ENCODE measurements at regions not wholly inside any gene's neighbourhood (a gene's known extent, or its start where the extent isn't known, plus 50 kb on each side); places are given as distances from the start of the nearest gene placed in this dataset.

GRCh38 chr10:128873411-128874054 is 593.5 kb upstream of the MGMT start:
- no peaks in the 10 kb centered on the region for H3K9me3 Mint-ChIP-seq
- no peak overlapping the region for H3K27ac Mint-ChIP-seq
- ATAC-seq (no peak), DNase-seq (ENCODE audit: low spot score in 2 of 2) (no peak)
- no peaks in the 10 kb centered on the region for H3K36me3 Mint-ChIP-seq

- ATAC-seq (no peak), DNase-seq (ENCODE audit: low spot score in 2 of 2) (no peak)
- Mint-ChIP-seq H3K27ac (no peak overlapping the region), H3K9me3 (no peaks in the 10 kb centered on the region), H3K36me3 (no peaks in the 10 kb centered on the region)
Observed at GRCh38 chr10:128874331-128874730, 592.7 kb upstream of the MGMT start.

DNA sequence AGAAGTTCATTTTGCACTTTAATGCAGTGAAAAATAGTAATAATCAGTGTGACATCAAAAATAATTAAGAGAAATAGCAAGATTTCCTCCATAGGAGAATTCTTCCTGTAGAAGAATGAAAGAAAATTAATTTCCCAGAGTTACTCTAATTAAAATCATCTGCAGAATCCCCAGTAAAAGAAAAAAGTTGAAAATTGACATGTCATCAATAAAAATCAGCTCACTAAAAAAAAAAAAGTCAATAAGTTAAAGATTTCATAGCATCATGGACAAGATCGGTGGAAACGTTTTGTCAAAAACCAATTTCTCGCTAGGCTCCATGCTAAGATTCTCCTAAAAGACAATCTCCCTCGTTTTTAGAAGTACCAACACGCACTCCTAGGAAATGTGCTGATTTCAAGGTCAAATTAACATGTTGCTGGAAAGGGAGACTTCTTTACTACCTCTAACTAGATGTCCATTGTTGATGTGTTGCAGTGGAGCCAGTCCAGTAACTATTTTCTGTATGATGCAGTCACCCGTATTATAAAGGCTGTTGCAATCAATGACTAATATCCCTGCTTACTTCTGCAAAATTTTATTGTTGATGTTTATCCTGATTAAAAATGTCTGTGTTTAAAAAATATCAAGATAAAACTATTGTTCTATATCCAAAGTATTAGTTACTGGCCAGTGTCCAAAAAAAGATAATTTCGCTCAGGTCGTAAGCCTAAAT is 591.9 kb upstream of the MGMT start:
- no peaks in the 10 kb centered on the region for H3K36me3 Mint-ChIP-seq
- DNase-seq (ENCODE audit: low spot score in 2 of 2) = no peak
- no peak for ATAC-seq
- no peaks in the 10 kb centered on the region for H3K9me3 Mint-ChIP-seq
- H3K27ac Mint-ChIP-seq = no peak overlapping the region

GRCh38 chr10:128875956-128876736 is 590.9 kb upstream of the MGMT start:
- no peak for ATAC-seq
- peaks cover 0 to 4% of the 10 kb centered on the region in 2 donors for H3K9me3 Mint-ChIP-seq
- DNase-seq (ENCODE audit: low spot score in 2 of 2) = no peak
- H3K27ac Mint-ChIP-seq = no peak overlapping the region
- peaks cover 0 to 4% of the 10 kb centered on the region in 2 donors for H3K36me3 Mint-ChIP-seq

- ATAC-seq = no peak
- DNase-seq (ENCODE audit: low spot score in 2 of 2) = no peak
- H3K27ac Mint-ChIP-seq = no peak overlapping the region
- H3K9me3 Mint-ChIP-seq = peaks cover 0 to 8% of the 10 kb centered on the region in 2 donors
- H3K36me3 Mint-ChIP-seq = peaks cover 0 to 5% of the 10 kb centered on the region in 2 donors
Observed at GRCh38 chr10:128877141-128877540, 589.9 kb upstream of the MGMT start.

- no peak for ATAC-seq
- H3K9me3 Mint-ChIP-seq = peaks cover 0 to 8% of the 10 kb centered on the region in 2 donors
- no peak overlapping the region for H3K27ac Mint-ChIP-seq
- peaks cover 0 to 5% of the 10 kb centered on the region in 2 donors for H3K36me3 Mint-ChIP-seq
- no peak for DNase-seq (ENCODE audit: low spot score in 2 of 2)
Observed at GRCh38 chr10:128877936-128878335, 589.1 kb upstream of the MGMT start.

- Mint-ChIP-seq H3K9me3 (peaks cover 0 to 8% of the 10 kb centered on the region in 2 donors), H3K36me3 (peaks cover 0 to 5% of the 10 kb centered on the region in 2 donors), H3K27ac (no peak overlapping the region)
- DNase-seq (ENCODE audit: low spot score in 2 of 2) (no peak), ATAC-seq (no peak)
Observed at GRCh38 chr10:128879030-128879429, 588.0 kb upstream of the MGMT start.

GRCh38 chr10:128879441-128880140 is 587.5 kb upstream of the MGMT start:
- Mint-ChIP-seq H3K36me3 (peaks cover 0 to 5% of the 10 kb centered on the region in 2 donors), H3K27ac (no peak overlapping the region), H3K9me3 (peaks cover 0 to 8% of the 10 kb centered on the region in 2 donors)
- DNase-seq (ENCODE audit: low spot score in 2 of 2) (no peak), ATAC-seq (no peak)

GRCh38 chr10:128880159-128880725 is 586.8 kb upstream of the MGMT start:
- ATAC-seq = no peak
- no peak for DNase-seq (ENCODE audit: low spot score in 2 of 2)
- Mint-ChIP-seq H3K27ac (no peak overlapping the region), H3K9me3 (peaks cover 0 to 8% of the 10 kb centered on the region in 2 donors), H3K36me3 (peaks cover 0 to 5% of the 10 kb centered on the region in 2 donors)

- Mint-ChIP-seq H3K9me3 (peaks cover 0 to 8% of the 10 kb centered on the region in 2 donors), H3K27ac (no peak overlapping the region), H3K36me3 (peaks cover 0 to 5% of the 10 kb centered on the region in 2 donors)
- ATAC-seq (no peak), DNase-seq (ENCODE audit: low spot score in 2 of 2) (no peak)
Observed at GRCh38 chr10:128881086-128881485, 586.0 kb upstream of the MGMT start.

DNA sequence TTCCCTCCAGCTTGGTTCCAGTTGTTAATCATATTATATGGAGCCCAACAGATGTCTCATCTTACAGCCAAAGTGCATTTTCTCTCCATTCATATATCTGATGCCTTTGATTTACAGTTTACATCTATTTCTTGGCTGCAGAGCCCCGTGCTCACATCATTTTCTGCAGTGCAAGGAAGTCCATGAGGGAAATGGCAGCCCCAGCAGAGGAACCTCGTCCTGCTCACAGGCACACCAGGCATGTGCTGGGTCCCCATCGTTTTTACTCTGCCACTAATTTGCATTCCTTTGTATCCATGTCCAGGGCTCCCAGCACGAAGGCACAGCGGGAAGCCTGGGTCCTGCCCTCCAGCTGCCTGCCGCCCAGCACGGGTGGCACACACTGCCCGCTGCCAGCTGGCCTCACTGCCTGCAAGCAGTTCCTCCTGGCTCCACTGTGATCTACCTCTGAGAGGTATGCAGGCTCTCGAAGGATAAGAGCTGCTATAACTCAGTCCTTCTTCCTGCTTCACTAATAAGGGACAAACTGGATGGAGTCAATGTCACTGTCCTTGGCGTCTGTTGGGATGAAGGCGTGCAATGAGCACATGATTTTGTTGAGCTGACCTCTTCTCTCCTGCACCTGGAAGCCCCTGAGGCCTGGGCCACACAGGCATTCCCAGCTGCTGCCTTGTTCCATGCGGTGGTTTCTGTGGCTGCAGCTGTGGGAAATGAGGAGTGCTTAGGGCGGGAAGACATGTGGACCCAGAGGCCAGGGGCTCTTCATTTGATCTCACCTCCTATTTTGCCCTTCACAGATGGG is 583.6 kb upstream of the MGMT start:
- Mint-ChIP-seq H3K36me3 (peaks cover 0 to 5% of the 10 kb centered on the region in 2 donors), H3K9me3 (peaks cover 3 to 11% of the 10 kb centered on the region in 2 donors), H3K27ac (no peak overlapping the region)
- DNase-seq (ENCODE audit: low spot score in 2 of 2) (no peak), ATAC-seq (no peak)

GRCh38 chr10:128884033-128884425 is 583.0 kb upstream of the MGMT start:
- Mint-ChIP-seq H3K27ac (no peak overlapping the region), H3K36me3 (peaks cover 0 to 5% of the 10 kb centered on the region in 2 donors), H3K9me3 (peaks cover 7 to 14% of the 10 kb centered on the region in 2 donors)
- no peak for DNase-seq (ENCODE audit: low spot score in 2 of 2)
- ATAC-seq = no peak

- ATAC-seq = no peak
- Mint-ChIP-seq H3K27ac (no peak overlapping the region), H3K9me3 (peaks cover 7 to 14% of the 10 kb centered on the region in 2 donors), H3K36me3 (peaks cover 0 to 5% of the 10 kb centered on the region in 2 donors)
- DNase-seq (ENCODE audit: low spot score in 2 of 2) = no peak
Observed at GRCh38 chr10:128884496-128885072, 582.5 kb upstream of the MGMT start.

- Mint-ChIP-seq H3K36me3 (peaks cover 0 to 4% of the 10 kb centered on the region in 2 donors), H3K9me3 (peaks cover 7 to 13% of the 10 kb centered on the region in 2 donors), H3K27ac (no peak overlapping the region)
- no peak for DNase-seq (ENCODE audit: low spot score in 2 of 2)
- no peak for ATAC-seq
Observed at GRCh38 chr10:128885573-128886555, 581.2 kb upstream of the MGMT start.

Measured in activated naive CD4-positive, alpha-beta T cell treated with anti-CD3 and anti-CD28 coated beads, Interleukin-2, amount 50 U/mL, for 72 hours (primary cell).